Left lung (tissue), 4 donors: ENCODE measurements at regions not wholly inside any gene's neighbourhood (a gene's known extent, or its start where the extent isn't known, plus 50 kb on each side); places are given as distances from the start of the nearest gene placed in this dataset.
"Not testable (repeated sequence)": the region's sequence is repeated elsewhere in the genome, so short reads cannot be mapped to it uniquely, and the experiment has no call there.

Source experiments
- ATAC-seq: fragments of 200-7000 bp; cut with Tn5 transposase; one replicate; pipeline ENCODE4 v1.9.1; 2020; ENCODE audit warnings: moderate library complexity
- DNase-seq, 4 donors: peaks; one replicate each; pipeline ENCODE4 v3.0.0-alpha.2; 2013 to 2020
- H3K27ac ChIP-seq, 2 donors: fragments of 200-600 bp; sonication (generic) in 1 of 2; one replicate each; pipeline versions ENCODE4 v1.5.0 to v1.8.0; 2020 to 2021
- H3K27me3 ChIP-seq, 2 donors: fragments of 200-600 bp; sonication (generic) in 1 of 2; one replicate each; pipeline versions ENCODE4 v1.5.0 to v1.8.0; 2020 to 2021
- H3K36me3 ChIP-seq, 2 donors: fragments of 200-600 bp; sonication (generic) in 1 of 2; one replicate each; pipeline versions ENCODE4 v1.5.0 to v1.8.0; 2020 to 2021
- H3K4me1 ChIP-seq, 2 donors: fragments of 200-600 bp; one replicate each; pipeline ENCODE4 v1.8.0; 2021
- H3K4me3 ChIP-seq, 2 donors: fragments of 200-600 bp; sonication (generic) in 1 of 2; one replicate each; pipeline versions ENCODE4 v1.5.0 to v1.8.0; 2020 to 2021; ENCODE audit warnings: mild to moderate bottlenecking in 1 of 2
- H3K9me3 ChIP-seq, 2 donors: fragments of 200-600 bp; sonication (generic) in 1 of 2; one replicate each; pipeline versions ENCODE4 v1.5.0 to v1.8.0; 2020 to 2021
- CTCF ChIP-seq, 2 donors: fragments of 200-600 bp; sonication (generic) in 1 of 2; IDR thresholded peaks; one replicate each; pipeline versions ENCODE4 v1.5.0 to v1.8.0; 2021; ENCODE audit warnings: antibody characterized with exemption in 2 of 2
- intact Hi-C, 2 donors: fragments of 100-400 bp; cut with DNase I; formaldehyde crosslinking; loops; one replicate each; pipeline versions ENCODE4 v1.11.2 to v1.14.2; 2022
- donor health status: DM: no; HTN: yes; CAD: no.
- donor health status: DM: no; HTN: no; CAD: no.

- Histone ChIP-seq H3K4me3 (no peak overlapping the region), H3K9me3 (peaks cover 0 to 16% of the 10 kb centered on the region in 2 donors), H3K4me1 (no peaks in the 10 kb centered on the region), H3K27me3 (no peaks in the 10 kb centered on the region), H3K27ac (no peak overlapping the region), H3K36me3 (no peaks in the 10 kb centered on the region)
- TF ChIP-seq CTCF (IDR thresholded peaks at IDR 0.05), result no peak
- intact Hi-C loops, result no loop called here
- ATAC-seq (no peak), DNase-seq (no peak)
These were observed 92.6 kb upstream of the CTBP2 start for GRCh38 chr10:125252937-125253336.

- peaks cover 0 to 16% of the 10 kb centered on the region in 2 donors for H3K9me3 ChIP-seq
- DNase-seq, H3K4me3 ChIP-seq, H3K4me1 ChIP-seq, intact Hi-C loops, H3K36me3 ChIP-seq, ATAC-seq, H3K27ac ChIP-seq, H3K27me3 ChIP-seq: not testable (repeated sequence)
These were observed 90.5 kb upstream of the CTBP2 start for GRCh38 chr10:125250834-125251233.

- H3K27ac ChIP-seq, result no peak overlapping the region
- H3K4me1 ChIP-seq, result no peaks in the 10 kb centered on the region
- intact Hi-C loops, result no loop called here
- no peak overlapping the region for H3K4me3 ChIP-seq
- no peak for TF ChIP-seq CTCF (IDR thresholded peaks at IDR 0.05)
- H3K27me3 ChIP-seq, result no peaks in the 10 kb centered on the region
- no peaks in the 10 kb centered on the region for H3K36me3 ChIP-seq
- DNase-seq (no peak), ATAC-seq (no peak)
- H3K9me3 ChIP-seq, result peaks cover 0 to 16% of the 10 kb centered on the region in 2 donors
These were observed 89.6 kb upstream of the CTBP2 start for GRCh38 chr10:125249948-125250347.

- Histone ChIP-seq H3K27ac (no peak overlapping the region), H3K4me3 (no peak overlapping the region), H3K36me3 (no peaks in the 10 kb centered on the region), H3K4me1 (no peaks in the 10 kb centered on the region), H3K27me3 (peaks cover 0 to 3% of the 10 kb centered on the region in 2 donors), H3K9me3 (peaks cover 0 to 16% of the 10 kb centered on the region in 2 donors)
- ATAC-seq, result no peak
- no peak for DNase-seq
- intact Hi-C loops, result no loop called here
- TF ChIP-seq CTCF (IDR thresholded peaks at IDR 0.05), result no peak
These were observed 88.1 kb upstream of the CTBP2 start for GRCh38 chr10:125248489-125248888.

GRCh38 chr10:125247576-125247975, 87.2 kb upstream of the CTBP2 start:
- no peak for TF ChIP-seq CTCF (IDR thresholded peaks at IDR 0.05)
- ATAC-seq, result no peak

GRCh38 chr10:125243532-125244253, 83.3 kb upstream of the CTBP2 start:
- no peaks in the 10 kb centered on the region for H3K4me1 ChIP-seq
- intact Hi-C loops, result no loop called here

More at GRCh38 chr10:125247576-125247975, 87.2 kb upstream of the CTBP2 start:
- Histone ChIP-seq H3K4me1 (no peaks in the 10 kb centered on the region), H3K27ac (no peak overlapping the region), H3K27me3 (peaks cover 0 to 3% of the 10 kb centered on the region in 2 donors), H3K36me3 (no peaks in the 10 kb centered on the region), H3K9me3 (peaks cover 0 to 11% of the 10 kb centered on the region in 2 donors), H3K4me3 (no peak overlapping the region)
- intact Hi-C loops, result no loop called here
- no peak for DNase-seq

More at GRCh38 chr10:125243532-125244253, 83.3 kb upstream of the CTBP2 start:
- H3K9me3 ChIP-seq, result peaks cover 0 to 2% of the 10 kb centered on the region in 2 donors
- H3K27me3 ChIP-seq, result peaks cover 0 to 3% of the 10 kb centered on the region in 2 donors
- TF ChIP-seq CTCF (IDR thresholded peaks at IDR 0.05), result no peak
- DNase-seq (no peak), ATAC-seq (no peak)
- H3K27ac ChIP-seq, result no peak overlapping the region
- H3K4me3 ChIP-seq, result no peak overlapping the region
- H3K36me3 ChIP-seq, result no peaks in the 10 kb centered on the region
